Lung microvascular endothelial cell (primary cell): ENCODE measurements at regions not wholly inside any gene's neighbourhood (a gene's known extent, or its start where the extent isn't known, plus 50 kb on each side); places are given as distances from the start of the nearest gene placed in this dataset.
"Not testable (repeated sequence)": the region's sequence is repeated elsewhere in the genome, so short reads cannot be mapped to it uniquely, and the experiment has no call there.

Source experiments
- DNase-seq, 2 donors: peaks; one replicate each; pipeline versions ENCODE4 v3.0.0 to v3.0.0-alpha.2; 2010; ENCODE audit warnings: low read depth in 2 of 2

GRCh38 chr2:160721089-160722040 lies 227.8 kb upstream of the RBMS1 start:
- DNase-seq: no peak

GRCh38 chr2:160726046-160726445 lies 232.4 kb upstream of the RBMS1 start:
- no peak for DNase-seq

- DNase-seq: no peak
Measured at GRCh38 chr2:160730296-160730995, 236.8 kb upstream of the RBMS1 start.

- no peak for DNase-seq
Measured at GRCh38 chr2:160731415-160731814, 237.8 kb upstream of the RBMS1 start.

GRCh38 chr2:160731856-160732255 lies 238.2 kb upstream of the RBMS1 start:
- no peak for DNase-seq

GRCh38 chr2:160735696-160736095 lies 242.1 kb upstream of the RBMS1 start:
- DNase-seq: no peak

- peak; percentile 14 to 44 for DNase-seq
Measured at GRCh38 chr2:160736148-160737028, 242.8 kb upstream of the RBMS1 start.

- DNase-seq: peak in 1 of 2 donors; percentile 3
Measured at GRCh38 chr2:160737247-160737646, 243.6 kb upstream of the RBMS1 start.

- no peak for DNase-seq
Measured at GRCh38 chr2:160741271-160741670, 247.7 kb upstream of the RBMS1 start.

GRCh38 chr2:160741815-160742214 lies 248.2 kb upstream of the RBMS1 start:
- no peak for DNase-seq

GRCh38 chr2:160742667-160743066 lies 249.1 kb upstream of the RBMS1 start:
- no peak for DNase-seq

- DNase-seq: peak in 1 of 2 donors; percentile 40
Measured at GRCh38 chr2:160747501-160748170, 254.0 kb upstream of the RBMS1 start.

GRCh38 chr2:160751021-160751420 lies 257.4 kb upstream of the RBMS1 start:
- DNase-seq: peak in 1 of 2 donors; percentile 27

- DNase-seq: peak in 1 of 2 donors; percentile 29
Measured at GRCh38 chr2:160752475-160753330, 259.1 kb upstream of the RBMS1 start.

- DNase-seq: no peak
Measured at GRCh38 chr2:160753331-160753654, 259.7 kb upstream of the RBMS1 start.

GRCh38 chr2:160753960-160754359 lies 260.4 kb upstream of the RBMS1 start:
- DNase-seq: no peak

GRCh38 chr2:160756481-160756880 lies 262.9 kb upstream of the RBMS1 start:
- DNase-seq: peak in 1 of 2 donors; percentile 9

GRCh38 chr2:160762493-160763128 lies 269.0 kb upstream of the RBMS1 start:
- DNase-seq: not testable (repeated sequence)

- DNase-seq: no peak
Measured at GRCh38 chr2:160783474-160783873, 289.9 kb upstream of the RBMS1 start.

GRCh38 chr2:160784034-160784433 lies 290.4 kb upstream of the RBMS1 start:
- DNase-seq: peak in 1 of 2 donors; percentile 6
